Suppressor macrophage (primary cell): ENCODE measurements at regions not wholly inside any gene's neighbourhood (a gene's known extent, or its start where the extent isn't known, plus 50 kb on each side); places are given as distances from the start of the nearest gene placed in this dataset.

ENCODE experiments used
- DNase-seq, 4 experiments: peaks; one replicate each; pipeline ENCODE4 v3.0.0-alpha.2; 2020 to 2022

- no peak for DNase-seq
Observed at GRCh38 chr3:62982795-62983455, 107.7 kb upstream of the CADPS start.

DNA sequence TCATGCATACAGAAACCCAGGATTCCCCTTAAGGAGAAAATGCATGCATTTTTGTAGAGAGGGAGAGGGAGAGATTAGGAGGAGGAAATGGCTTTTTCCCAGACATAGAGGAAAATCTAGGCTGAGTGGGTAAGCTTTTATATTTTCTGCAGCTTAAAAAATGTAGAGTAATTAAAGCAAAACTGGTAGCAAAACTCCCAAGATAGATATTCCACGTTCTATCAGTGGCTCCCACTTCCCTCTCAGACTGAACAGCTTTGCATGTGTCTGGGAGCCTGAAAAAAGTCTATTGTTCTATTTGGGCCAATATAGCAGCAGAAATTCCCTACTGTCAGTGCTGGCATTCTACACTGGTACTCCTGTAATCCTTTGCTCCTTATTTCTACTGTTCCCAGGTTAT, 110.8 kb upstream of the CADPS start:
- DNase-seq: no peak

DNA sequence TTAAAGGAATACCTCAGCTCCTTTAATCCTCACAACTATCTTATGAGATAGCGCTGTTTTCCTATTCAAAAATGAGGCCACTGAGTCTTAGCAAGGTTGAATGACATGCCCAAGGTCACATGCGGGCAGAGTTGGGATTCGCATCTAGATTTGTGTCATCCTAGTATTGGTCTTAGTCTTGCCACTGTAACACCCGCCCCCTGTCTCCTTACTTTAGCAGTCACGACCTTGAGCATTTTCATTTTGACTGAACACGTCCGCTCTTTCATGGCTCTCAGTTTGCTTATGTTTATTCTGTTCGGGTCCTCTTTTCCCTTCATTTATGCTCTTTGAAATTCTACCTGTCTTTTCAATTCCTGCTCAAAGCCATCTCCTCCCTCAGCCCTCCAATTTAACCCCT, 112.5 kb upstream of the CADPS start:
- DNase-seq: no peak

GRCh38 chr3:62990704-62991413, 115.6 kb upstream of the CADPS start:
- no peak for DNase-seq

- DNase-seq: no peak
Observed at GRCh38 chr3:62992520-62992919, 117.3 kb upstream of the CADPS start.

DNA sequence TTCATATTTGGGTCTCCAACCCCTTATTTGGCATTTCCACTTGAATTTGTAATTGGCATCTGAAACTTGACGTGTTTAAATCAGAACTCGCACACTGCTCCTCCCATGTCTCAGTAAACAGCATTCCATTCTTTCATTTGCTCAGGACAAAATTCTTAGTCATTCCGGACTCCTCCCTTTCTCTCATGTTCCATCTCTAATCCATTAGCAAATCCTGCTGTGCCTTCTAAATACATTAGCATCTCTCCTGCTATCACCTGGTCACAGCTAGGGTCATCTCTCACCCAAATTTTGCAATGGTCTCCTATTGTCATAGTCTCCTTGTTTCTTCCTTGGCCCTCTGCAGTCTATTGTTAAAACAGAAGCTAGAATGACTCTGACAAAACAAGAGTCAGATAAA, 119.9 kb upstream of the CADPS start:
- no peak for DNase-seq

- no peak for DNase-seq
Observed at GRCh38 chr3:62995530-62995929, 120.3 kb upstream of the CADPS start.

- no peak for DNase-seq
Observed at GRCh38 chr3:62997369-62997768, 122.2 kb upstream of the CADPS start.

- DNase-seq: no peak
Observed at GRCh38 chr3:62999158-62999557, 123.9 kb upstream of the CADPS start.

DNA sequence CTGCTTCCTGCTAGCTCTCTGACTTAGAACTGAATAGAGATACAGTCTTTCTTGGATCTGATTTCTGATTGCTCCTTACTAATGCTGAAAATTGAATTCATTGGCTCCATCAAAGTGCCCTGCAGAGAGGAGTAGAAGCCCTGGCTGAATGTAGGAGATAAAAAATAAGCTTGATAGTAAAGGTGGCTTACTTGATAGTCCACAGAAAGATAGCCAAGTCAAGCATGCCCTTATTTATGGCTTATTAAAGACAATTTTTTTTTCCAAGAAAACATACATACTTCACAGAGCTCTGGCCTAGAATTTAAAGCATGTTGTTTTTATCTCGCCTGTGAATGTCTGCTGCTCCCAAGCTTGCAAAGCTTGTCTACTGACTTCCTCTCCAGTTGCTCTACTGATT, 124.6 kb upstream of the CADPS start:
- no peak for DNase-seq

- DNase-seq: no peak
Observed at GRCh38 chr3:63004448-63004847, 129.2 kb upstream of the CADPS start.

GRCh38 chr3:63015614-63016309, 140.5 kb upstream of the CADPS start:
- DNase-seq: no peak

GRCh38 chr3:63022114-63022513, 146.9 kb upstream of the CADPS start:
- no peak for DNase-seq

DNA sequence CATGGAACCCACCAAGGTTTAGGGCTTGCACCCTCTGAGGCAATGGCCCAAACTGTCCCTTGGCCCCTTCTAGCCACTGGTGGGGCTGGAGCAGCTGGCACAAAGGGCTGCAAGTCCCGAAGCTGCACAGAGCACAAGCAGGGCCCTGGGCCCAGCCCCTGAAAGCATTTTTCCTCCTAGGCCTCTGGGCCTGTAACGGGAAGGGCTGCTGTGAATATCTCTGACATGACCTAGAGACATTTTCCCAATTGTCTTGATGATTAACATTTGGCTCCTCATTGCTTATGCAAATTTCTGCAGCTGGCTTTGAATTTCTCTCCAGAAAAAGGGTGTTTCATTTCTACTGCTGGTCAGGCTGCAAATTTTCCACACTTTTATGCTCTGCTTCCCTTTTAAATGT, 151.5 kb upstream of the CADPS start:
- DNase-seq: no peak

DNA sequence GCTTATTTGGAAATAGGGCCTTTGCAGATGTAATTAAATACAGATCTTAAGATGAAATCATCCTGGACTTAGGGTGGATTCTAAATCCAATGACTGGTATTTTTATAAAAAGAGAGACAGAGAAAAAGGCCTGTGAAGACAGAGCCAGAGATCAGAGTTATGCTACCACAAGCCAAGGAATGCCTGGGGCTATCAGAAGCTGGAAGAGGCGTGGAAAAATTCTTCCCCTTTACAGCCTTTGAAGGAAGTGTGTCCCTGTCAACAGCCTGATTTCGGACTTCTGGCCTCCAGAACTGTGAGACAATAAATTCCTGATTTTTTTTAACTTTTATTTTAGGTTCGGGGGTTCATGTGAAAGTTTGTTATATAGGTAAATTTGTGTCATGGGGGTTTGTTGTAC, 154.1 kb upstream of the CADPS start:
- DNase-seq: no peak

GRCh38 chr3:63029921-63030320, 154.7 kb upstream of the CADPS start:
- no peak for DNase-seq

DNA sequence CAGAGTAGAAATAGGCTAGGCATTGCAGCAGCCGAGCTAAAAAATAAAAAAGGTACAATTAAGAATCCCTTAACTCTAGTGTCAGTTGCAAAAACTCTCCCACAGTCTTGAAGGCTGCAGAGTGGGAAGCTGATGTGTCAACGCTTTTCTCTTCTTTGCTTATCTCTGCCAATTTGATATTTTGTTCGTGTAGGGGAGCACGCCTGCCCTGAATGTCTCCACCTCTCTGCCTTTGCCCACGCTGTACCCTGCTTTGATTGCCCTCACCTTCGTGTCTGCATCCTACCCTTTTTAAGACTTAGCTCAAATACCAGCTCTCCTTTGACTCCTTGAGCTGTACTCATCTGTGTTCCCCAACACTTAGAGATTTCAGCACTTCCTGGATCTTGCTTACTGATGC, 155.4 kb upstream of the CADPS start:
- no peak for DNase-seq

DNA sequence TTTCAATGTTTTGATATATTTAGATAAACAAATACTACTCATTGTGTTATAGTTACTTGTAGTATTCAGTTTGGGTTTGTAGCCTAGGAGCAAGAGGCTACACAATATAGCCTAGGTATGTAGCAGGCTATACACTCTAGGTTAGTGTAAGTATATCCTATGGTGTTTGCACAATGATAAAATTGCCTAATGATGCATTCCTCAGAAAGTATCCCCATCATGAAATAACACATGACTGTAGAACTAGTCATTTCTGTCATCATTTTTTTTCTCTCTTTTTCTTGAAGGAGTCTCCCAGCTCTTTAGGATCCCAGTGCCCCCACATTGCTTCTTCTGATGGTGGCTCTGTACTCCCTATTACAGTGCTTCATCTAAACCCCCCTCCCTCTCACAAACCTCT, 157.7 kb upstream of the CADPS start:
- no peak for DNase-seq

GRCh38 chr3:63034101-63034500, 158.9 kb upstream of the CADPS start:
- DNase-seq: no peak

DNA sequence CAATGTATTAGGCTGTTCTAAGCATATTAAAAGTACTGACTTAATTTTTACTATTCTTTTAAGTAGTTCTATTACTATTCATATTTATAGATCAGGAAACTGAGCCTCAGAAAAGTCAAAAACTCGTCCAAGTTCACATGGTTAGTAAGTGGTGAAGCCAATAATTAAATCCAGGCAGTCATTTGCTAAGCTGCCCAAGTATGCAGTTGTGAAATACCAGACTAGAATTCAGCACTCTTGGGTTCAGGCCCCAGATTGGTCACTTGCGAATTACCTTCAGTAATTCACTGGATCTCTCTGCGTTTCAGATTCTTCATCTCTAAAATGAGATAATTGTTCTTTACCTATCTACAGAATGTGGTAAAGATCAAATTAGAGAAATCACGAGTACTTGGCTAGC, 161.9 kb upstream of the CADPS start:
- DNase-seq: no peak

GRCh38 chr3:63042833-63043232, 167.6 kb upstream of the CADPS start:
- DNase-seq: no peak

DNA sequence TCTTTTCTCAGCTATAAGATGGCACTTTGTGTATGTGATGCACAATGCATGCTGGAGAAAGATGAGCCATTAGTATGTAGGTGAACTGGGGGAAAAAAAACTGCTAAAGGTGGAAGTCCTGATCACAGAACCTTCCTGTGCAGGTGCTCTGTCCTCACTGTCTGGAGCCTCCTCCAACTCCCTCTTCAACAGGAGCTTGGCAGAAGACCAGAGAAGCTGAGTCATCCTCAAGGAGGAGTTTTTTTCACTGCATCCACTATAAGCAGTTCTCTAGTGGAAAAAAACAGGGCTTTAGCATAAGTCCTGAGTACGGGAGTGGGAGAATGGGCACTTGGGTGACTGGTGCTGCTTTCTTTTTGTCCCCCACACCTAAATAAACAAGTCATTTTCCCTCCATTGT, 168.4 kb upstream of the CADPS start:
- DNase-seq: no peak

DNA sequence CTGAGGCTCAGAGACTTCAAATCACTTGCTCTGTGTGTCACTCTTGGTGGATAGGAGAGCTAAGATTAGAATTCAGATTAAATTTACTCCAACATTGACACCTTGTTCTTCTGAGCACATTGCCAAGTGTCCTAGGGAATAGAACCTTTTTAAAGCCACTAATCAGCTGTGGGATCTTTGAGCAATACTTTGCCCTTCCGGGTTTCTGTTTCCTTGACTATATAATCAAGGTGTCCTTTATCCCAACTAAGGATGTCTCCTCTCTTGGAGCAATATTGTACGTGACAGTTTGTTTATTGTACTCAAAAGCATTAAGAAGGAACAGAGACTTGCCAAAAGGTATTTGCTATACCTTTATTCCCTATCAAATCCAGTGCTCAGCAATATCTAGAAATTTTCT, 170.9 kb upstream of the CADPS start:
- no peak for DNase-seq

GRCh38 chr3:63046580-63046979, 171.4 kb upstream of the CADPS start:
- no peak for DNase-seq
